ENCODE measurements at regions not wholly inside any gene's neighbourhood (a gene's known extent, or its start where the extent isn't known, plus 50 kb on each side); places are given as distances from the start of the nearest gene placed in this dataset.

GRCh38 chr15:95912728-95913127, 417.8 kb upstream of the NR2F2 start:
- DNase-seq: no peak

DNA sequence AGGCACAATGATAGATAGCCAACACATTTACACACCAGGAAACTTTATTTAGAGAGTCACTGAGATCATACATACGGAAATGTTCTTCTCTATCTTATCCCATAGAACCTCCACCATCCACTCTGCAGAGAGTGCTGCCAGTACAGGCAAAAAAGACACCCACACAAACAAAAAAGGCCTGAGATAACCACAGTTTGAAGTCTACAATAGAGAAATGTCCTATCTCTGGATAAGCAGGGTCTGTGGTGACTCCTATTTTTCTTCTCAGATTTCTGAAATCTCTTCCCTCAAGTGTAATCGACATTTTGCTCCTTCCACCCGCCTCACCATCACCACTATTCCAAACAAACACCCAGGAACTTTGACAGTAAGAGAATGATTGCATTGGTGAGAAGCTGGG, 413.9 kb upstream of the NR2F2 start:
- no peak for DNase-seq

GRCh38 chr15:95918525-95918924, 412.0 kb upstream of the NR2F2 start:
- no peak for DNase-seq

DNA sequence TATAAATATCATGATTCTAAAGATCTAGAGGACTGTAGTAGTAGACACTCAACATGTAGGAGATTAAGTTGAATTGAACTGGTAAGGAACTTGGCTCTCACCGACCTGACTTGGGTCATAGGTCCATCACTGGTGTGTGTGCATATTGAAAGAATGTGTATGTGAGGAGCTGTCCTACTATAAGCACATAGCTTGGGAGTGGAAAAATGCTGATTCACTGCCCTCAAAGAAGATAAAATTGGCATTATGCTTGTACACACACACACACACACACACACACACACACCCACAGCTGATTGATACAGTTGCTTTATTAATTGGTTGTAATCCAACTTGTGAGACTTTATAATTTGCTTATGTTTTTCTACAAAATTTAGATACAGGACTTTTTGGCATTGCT, 411.0 kb upstream of the NR2F2 start:
- no peak for DNase-seq

DNA sequence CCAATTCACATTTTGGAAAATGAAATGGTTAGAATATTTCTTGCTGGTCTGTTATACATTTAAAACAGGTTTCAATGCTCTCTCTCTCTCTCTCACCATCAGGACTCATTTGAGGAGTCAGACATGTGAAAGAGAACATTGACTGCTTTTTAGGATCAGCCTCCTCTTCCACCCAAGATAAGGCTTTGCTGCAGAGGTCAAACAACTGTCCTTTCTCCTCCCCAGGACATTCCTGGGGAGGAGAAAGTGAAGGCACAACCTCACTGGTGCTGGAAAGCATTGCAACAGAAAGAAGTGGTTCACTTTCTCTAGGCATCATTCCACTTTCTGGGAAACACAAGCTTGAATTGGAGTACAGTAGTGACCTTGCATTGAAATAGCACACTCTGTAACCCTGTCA, 409.1 kb upstream of the NR2F2 start:
- DNase-seq: no peak

DNA sequence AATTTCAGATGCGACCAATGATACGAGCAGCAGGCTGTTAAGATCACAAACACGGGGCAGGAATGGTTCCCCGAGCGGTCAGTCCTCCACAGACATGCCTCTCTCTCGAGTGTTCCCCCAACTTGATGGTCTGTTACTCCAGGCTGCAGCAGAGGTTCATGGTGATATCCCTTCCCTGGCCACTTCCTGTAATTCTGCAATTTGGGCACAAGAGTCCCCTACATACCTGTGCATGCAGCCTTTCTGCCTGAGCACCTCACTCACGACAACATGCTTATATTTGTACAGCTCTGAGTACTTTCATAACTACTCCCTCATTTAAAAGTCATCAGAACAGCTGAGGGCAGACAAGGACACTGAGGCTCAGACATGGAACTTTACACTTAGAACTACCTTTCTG, 408.1 kb upstream of the NR2F2 start:
- no peak for DNase-seq

- DNase-seq: no peak
Observed at GRCh38 chr15:95923792-95924191, 406.7 kb upstream of the NR2F2 start.

- DNase-seq: no peak
Observed at GRCh38 chr15:95928822-95929221, 401.7 kb upstream of the NR2F2 start.

- peak; percentile 56 for DNase-seq
Observed at GRCh38 chr15:95929232-95929846, 401.2 kb upstream of the NR2F2 start.

DNA sequence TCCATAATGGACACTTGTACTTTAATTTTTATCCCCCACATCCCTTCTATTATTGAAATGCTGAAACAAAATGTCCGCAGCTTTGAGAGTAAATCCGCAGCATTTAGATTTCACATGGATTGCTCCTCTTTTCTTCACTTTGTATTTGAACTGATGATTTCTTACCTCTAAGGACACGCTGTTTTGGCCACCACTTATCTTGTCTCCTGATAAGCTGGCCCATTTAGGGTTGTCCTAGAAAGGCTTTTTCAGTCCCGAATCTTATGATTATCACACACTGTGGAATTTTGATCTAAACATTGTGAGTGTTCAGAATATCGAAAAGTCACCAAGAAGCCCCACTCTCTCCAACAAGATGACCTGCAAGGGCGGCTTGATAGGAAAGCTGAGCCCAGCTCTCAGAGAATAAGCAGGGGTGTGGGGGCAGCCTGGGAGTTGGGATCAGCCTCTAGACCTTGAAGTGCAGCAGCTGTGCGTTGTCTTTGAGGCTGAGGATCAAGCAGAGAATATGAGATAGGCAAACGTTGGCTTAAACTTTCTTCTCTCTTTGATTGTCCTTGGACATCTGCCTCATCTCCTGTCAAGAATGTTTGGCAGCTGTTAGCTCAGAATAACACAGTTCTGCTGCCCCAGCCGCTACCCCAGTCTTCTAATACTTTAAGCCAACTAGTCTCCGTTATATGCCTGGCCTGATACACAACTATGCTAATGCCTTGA, 399.7 kb upstream of the NR2F2 start:
- no peak for DNase-seq

GRCh38 chr15:95931619-95932018, 398.9 kb upstream of the NR2F2 start:
- no peak for DNase-seq

GRCh38 chr15:95932141-95932540, 398.4 kb upstream of the NR2F2 start:
- no peak for DNase-seq

DNA sequence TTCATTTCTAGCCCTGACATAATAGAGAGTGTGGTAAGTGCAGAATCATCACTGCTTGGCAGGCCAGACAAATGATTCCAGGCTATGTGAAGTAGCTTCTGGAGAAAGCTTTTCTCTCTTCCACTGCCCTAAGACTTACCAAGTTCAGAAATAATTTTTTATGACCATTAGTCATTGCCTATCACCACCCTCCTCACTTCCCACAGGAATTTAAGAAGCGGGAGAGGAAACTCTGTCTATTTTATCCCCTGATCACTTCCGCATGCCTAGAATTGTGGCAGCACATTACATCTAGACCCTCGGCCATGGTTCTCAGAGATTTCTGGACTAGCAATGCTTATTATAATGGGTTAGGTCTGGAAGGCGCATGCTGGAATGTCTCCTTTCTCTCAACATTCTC, 397.8 kb upstream of the NR2F2 start:
- no peak for DNase-seq

DNA sequence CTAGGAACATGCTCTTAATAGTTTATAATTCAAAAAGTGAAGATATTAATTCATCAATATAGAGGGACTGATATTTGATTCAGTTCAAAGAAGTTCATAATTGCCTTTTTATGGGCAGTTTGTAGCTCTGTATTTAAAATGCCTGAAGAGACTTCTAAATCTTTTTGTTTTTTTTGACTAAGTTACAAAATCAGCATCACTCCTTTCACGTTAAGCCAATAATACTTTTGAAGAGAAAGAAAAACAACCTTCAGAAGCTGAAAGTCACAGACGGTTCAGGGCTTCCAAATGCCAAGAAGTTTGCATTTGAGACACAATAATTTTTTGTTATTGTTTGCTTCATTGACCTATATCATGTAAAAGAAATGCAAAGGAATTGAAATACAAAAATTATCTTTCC, 394.6 kb upstream of the NR2F2 start:
- no peak for DNase-seq

DNA sequence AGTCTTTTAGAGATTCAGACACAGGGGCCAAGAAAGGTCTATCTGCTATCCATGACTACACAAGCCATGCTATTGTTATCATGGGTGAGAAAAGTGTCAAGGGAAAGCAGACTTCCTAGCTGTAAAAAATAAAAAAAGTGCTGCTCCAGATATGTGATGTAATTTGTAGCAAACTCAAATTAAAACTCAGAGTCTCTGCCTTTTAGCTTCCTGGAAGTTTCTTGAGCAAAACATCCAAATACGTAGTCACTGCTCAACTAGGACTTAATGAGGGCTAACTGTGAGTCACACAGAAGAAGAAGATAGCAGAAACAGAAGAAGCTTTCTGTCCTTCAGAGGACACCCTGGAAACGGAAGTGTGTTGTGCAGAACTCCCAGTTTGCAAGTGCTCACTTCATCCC, 393.4 kb upstream of the NR2F2 start:
- no peak for DNase-seq

DNA sequence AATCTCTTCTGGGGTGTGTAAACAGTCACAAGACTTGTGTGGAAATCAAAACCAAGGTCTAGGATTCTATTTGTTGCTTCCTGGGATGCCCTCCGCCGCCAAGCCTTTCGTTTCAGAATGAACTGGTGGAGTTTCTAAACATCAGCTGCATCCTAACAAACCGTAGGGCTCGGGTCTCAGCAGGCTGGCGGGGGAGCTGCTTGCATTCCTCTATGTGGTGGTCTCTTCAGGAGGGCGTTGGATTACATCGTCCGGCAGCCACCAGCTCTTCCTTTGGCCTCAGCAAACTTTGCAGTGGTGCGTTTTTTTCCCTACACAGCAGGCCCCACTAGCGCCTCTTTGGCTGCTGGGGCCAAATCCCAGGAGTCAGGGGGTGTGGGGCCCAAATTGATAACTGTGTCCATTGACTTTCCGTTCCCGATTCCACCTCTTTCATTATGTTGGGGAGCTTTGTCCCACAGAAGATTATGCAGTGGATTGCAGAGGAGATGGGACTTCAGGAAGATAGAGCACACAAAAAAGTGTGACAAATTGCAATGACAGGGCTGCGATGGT, 390.0 kb upstream of the NR2F2 start:
- DNase-seq: no peak

GRCh38 chr15:95944193-95944592, 386.3 kb upstream of the NR2F2 start:
- DNase-seq: no peak

- DNase-seq: no peak
Observed at GRCh38 chr15:95944661-95945255, 385.7 kb upstream of the NR2F2 start.

DNA sequence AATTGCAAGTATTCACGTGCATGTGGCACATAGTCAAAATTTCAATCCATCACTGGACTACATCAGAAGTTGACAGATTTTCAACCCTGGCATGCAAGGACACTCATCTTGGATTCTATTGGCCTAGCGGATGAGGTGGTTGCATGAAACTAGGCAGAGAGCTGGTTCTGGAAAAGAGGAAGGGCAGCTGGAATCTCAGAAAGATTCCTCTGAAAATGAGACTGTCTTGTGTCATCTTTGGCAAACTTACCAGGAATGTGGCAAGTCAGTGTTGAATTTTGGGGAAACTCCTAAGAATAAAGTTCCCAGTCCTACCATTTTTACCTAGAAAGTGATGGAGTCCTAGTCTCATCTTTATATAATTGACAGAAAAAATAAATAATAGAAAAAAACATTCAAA, 384.3 kb upstream of the NR2F2 start:
- no peak for DNase-seq

DNA sequence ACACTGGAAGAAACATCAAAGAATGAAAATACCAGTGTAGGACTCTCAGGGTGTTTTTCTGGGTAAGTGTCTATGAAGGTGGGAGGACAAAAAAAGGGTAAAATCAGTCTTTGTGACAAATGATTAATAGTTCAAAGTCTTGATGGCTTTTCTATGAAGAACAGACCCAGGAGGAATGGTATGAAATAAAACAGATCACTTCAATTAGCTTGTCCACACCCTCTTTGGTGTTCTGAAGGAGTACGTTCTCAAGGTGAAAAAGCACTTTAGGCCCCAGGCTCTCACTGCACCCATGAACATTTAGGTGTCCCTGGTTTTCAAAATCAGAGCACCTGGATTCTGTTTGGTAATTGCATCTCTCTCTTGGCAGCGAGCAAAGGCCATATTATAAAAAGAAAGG, 383.6 kb upstream of the NR2F2 start:
- DNase-seq: no peak

DNA sequence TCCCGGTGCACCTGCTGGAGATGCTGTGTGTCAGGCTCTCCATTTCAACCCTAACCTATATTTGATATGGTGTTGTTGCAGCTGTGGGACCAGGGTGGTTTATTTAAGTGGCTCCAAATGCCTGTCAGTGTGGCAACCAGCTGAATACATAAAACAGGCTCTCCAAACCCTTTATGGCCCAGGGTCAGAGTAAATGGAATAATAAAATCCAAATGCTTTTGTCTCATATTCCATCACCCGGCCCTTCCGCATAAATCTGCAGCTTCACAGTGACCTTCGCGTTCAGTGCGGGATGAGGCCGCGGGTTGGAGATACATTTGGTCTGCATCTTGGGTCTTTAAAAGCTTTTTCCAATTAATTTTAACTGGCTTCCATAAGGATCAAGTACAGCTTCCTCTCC, 382.1 kb upstream of the NR2F2 start:
- DNase-seq: no peak

- no peak for DNase-seq
Observed at GRCh38 chr15:95953032-95953431, 377.5 kb upstream of the NR2F2 start.

DNA sequence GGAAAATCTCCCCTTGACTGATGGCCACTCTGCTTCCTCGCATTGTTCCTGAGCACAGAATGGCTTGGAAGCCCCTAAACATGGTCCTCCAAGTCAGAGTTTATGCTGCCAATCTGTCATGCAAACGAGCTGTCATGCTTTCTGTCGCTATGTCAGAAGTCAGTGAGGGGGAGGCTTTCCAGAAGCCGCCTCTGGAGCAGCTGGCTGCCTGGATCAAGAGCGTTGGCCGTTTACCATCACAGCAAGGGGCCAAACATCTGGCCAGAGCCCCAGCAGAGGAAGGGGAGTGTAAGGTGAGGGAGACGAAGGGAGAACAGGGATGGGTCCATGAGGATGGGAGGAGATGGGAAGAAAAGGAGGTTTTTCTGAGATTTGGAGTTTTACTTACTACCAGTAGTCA, 372.6 kb upstream of the NR2F2 start:
- DNase-seq: no peak

DNA sequence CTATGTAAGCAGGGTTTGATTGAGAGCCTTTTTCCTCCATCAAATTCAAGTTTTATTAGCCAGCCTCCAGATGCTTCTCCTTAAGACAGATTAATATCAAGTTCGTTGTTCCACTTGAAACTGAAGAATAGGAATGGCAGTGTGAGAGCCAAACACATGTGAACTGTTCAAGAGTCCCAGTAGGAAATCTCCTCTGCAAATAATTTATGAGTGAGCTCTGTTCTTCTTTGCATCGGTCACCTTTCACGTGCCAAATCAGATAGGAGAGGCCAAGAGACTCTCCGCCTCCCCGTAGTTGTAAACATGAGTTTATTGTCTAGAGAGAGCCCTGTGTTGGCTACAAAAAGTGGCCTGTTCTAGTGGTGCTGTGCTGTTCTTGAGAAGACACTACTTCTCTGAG, 372.1 kb upstream of the NR2F2 start:
- DNase-seq: no peak
